Hepatocyte (in vitro differentiated cells): ENCODE measurements at regions not wholly inside any gene's neighbourhood (a gene's known extent, or its start where the extent isn't known, plus 50 kb on each side); places are given as distances from the start of the nearest gene placed in this dataset.

Experiments
- DNase-seq: peaks from one replicate; pipeline ENCODE4 v3.0.0-alpha.2; 2016; ENCODE audit warnings: low spot score
- H2AFZ ChIP-seq: fragments of 200-600 bp; sonication (generic); 2 replicates; pipeline ENCODE4 v1.6.0; 2016; ENCODE audit warnings: antibody characterized with exemption, mild to moderate bottlenecking
- H3K27ac ChIP-seq: fragments of 200-600 bp; sonication (generic); 2 replicates; pipeline ENCODE4 v1.5.1; 2016; ENCODE audit warnings: mild to moderate bottlenecking
- H3K27me3 ChIP-seq: fragments of 200-600 bp; sonication (generic); 2 replicates; pipeline ENCODE4 v1.6.1; 2016
- H3K36me3 ChIP-seq: fragments of 200-600 bp; sonication (generic); replicated peaks from 2 replicates; pipeline ENCODE4 v1.5.1; 2016; ENCODE audit warnings: low read depth; ENCODE audit not compliant: insufficient read depth
- H3K4me1 ChIP-seq: fragments of 200-600 bp; sonication (generic); 2 replicates; pipeline ENCODE4 v1.5.1; 2016; ENCODE audit warnings: mild to moderate bottlenecking, moderate library complexity; ENCODE audit not compliant: insufficient read depth
- H3K4me2 ChIP-seq: fragments of 200-600 bp; sonication (generic); 2 replicates; pipeline ENCODE4 v1.6.0; 2016
- H3K4me3 ChIP-seq: fragments of 200-600 bp; sonication (generic); 2 replicates; pipeline ENCODE4 v1.5.1; 2016; ENCODE audit warnings: mild to moderate bottlenecking
- H3K79me2 ChIP-seq: fragments of 200-600 bp; sonication (generic); 2 replicates; pipeline ENCODE4 v1.6.0; 2017; ENCODE audit warnings: mild to moderate bottlenecking
- H3K9me2 ChIP-seq: fragments of 200-600 bp; sonication (generic); replicated peaks from 2 replicates; pipeline ENCODE4 v1.6.0; 2017; ENCODE audit warnings: mild to moderate bottlenecking; ENCODE audit not compliant: insufficient read depth
- H3K9me3 ChIP-seq: fragments of 200-600 bp; sonication (generic); 2 replicates; pipeline ENCODE4 v1.5.1; 2016; ENCODE audit warnings: low read depth, mild to moderate bottlenecking
- H4K20me1 ChIP-seq: fragments of 200-600 bp; sonication (generic); 2 replicates; pipeline ENCODE4 v1.6.0; 2016; ENCODE audit warnings: mild to moderate bottlenecking; ENCODE audit not compliant: insufficient read depth, poor library complexity, severe bottlenecking
- CTCF ChIP-seq: fragments of 200-600 bp; sonication (generic); IDR thresholded peaks from 2 replicates; pipeline ENCODE4 v1.5.1; 2016; ENCODE audit warnings: antibody characterized with exemption, mild to moderate bottlenecking; ENCODE audit not compliant: poor library complexity
- EZH2 ChIP-seq: fragments of 200-600 bp; sonication (generic); IDR thresholded peaks from 2 replicates; pipeline ENCODE4 v1.6.1; 2016; ENCODE audit warnings: antibody characterized with exemption, mild to moderate bottlenecking, borderline replicate concordance
- EZH2phosphoT487 ChIP-seq: fragments of 200-600 bp; sonication (generic); IDR thresholded peaks from one replicate; pipeline ENCODE4 v1.6.1; 2018; ENCODE audit warnings: antibody characterized with exemption, mild to moderate bottlenecking, low read depth, moderate library complexity; ENCODE audit not compliant: unreplicated experiment, severe bottlenecking
- WGBS: methylation state at CpG from one replicate; pipeline ENCODE4 v1.1.6; 2016; ENCODE audit warnings: low lambda C conversion rate; ENCODE audit errors: missing lambda C conversion rate; 5-methylcytosine and 5-hydroxymethylcytosine counted together

DNA sequence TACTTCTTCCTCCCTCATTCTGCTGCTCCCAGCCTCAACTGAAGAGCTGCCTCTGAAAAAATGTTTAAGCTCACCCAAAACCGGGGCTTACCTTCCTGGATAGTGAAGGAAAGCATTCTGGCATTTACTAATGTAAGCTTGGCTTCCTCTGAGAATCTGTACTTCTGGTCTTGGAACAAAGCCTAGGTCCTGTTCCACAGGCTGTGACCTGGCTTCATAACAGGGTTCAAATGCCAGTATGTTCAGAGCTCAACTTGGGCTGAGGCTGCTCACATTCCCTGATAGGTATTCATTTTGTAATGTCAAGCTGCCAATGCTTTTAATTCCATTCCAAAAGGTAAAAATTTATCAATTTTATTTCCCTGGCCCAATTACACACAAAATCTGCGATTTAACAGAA lies 411.7 kb upstream of the KCNN2 start:
- Histone ChIP-seq H2AFZ (no peak overlapping the region), H3K4me3 (no peak overlapping the region), H3K4me2 (no peak overlapping the region), H4K20me1 (no peaks in the 10 kb centered on the region), H3K27ac (no peak overlapping the region), H3K9me3 (peaks cover 4% of the 10 kb centered on the region), H3K9me2 (no peaks in the 10 kb centered on the region), H3K79me2 (no peaks in the 10 kb centered on the region), H3K4me1 (no peaks in the 10 kb centered on the region), H3K27me3 (no peaks in the 10 kb centered on the region), H3K36me3 (no peaks in the 10 kb centered on the region)
- 64% methylated on average over 2 of the region's 2 CpGs for WGBS
- no peak for DNase-seq
- no peak for TF ChIP-seq EZH2phosphoT487
- TF ChIP-seq EZH2 = no peak

DNA sequence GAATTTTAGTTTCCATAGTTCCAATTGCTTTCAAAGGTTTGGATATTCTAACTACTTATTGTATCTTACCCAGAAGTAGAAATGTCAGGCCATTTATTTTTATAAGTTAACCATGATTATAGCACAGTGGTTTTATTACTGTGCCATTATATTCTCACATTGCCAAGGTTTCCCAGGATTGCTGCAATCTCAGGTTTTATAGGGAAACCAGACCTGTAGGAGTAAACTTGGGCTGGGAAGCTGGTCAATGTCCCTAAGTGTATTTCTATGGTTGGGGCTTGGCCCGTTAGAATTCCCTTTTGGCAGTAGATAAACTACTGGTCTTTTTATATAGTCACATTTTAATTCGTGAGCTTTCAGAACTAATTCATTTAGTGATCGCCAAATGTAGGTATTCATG lies 396.6 kb upstream of the KCNN2 start:
- 78% methylated on average over 3 of the region's 3 CpGs for WGBS
- no peaks in the 10 kb centered on the region for H3K9me2 ChIP-seq
- H3K9me3 ChIP-seq = no peaks in the 10 kb centered on the region
- H3K4me1 ChIP-seq = no peaks in the 10 kb centered on the region
- H3K79me2 ChIP-seq = no peaks in the 10 kb centered on the region
- H3K36me3 ChIP-seq = no peaks in the 10 kb centered on the region
- H4K20me1 ChIP-seq = no peaks in the 10 kb centered on the region
- H3K27ac ChIP-seq = no peak overlapping the region
- no peaks in the 10 kb centered on the region for H3K27me3 ChIP-seq
- TF ChIP-seq EZH2 (no peak), CTCF (no peak), EZH2phosphoT487 (no peak)
- H2AFZ ChIP-seq = no peak overlapping the region
- no peak overlapping the region for H3K4me2 ChIP-seq
- H3K4me3 ChIP-seq = no peak overlapping the region
- no peak for DNase-seq

DNA sequence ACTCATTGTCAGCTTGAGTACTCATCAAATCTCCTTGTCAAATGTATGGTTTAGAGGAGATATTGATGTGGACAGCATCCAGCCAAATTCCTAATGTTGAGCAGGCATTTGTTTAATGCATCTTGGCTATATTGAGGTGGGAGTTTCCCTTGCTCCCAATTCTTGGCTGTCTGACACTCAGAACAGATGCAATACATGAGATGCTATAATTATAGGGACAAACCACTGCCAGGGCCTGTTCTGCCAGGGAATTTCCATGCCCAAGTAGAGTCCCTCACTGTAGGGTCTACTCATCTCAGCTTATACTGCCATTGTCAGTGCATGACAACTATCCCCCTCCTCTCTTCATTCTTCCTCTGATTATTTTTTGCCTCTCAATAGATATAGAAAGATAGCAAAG lies 392.0 kb upstream of the KCNN2 start:
- Histone ChIP-seq H3K4me3 (no peak overlapping the region), H3K4me1 (no peaks in the 10 kb centered on the region), H3K4me2 (no peak overlapping the region), H3K79me2 (no peaks in the 10 kb centered on the region), H3K9me3 (no peaks in the 10 kb centered on the region), H2AFZ (no peak overlapping the region), H4K20me1 (no peaks in the 10 kb centered on the region), H3K27me3 (no peaks in the 10 kb centered on the region), H3K36me3 (no peaks in the 10 kb centered on the region), H3K9me2 (no peaks in the 10 kb centered on the region), H3K27ac (no peak overlapping the region)
- TF ChIP-seq EZH2 = no peak
- no peak for TF ChIP-seq EZH2phosphoT487
- TF ChIP-seq CTCF = no peak
- no peak for DNase-seq

DNA sequence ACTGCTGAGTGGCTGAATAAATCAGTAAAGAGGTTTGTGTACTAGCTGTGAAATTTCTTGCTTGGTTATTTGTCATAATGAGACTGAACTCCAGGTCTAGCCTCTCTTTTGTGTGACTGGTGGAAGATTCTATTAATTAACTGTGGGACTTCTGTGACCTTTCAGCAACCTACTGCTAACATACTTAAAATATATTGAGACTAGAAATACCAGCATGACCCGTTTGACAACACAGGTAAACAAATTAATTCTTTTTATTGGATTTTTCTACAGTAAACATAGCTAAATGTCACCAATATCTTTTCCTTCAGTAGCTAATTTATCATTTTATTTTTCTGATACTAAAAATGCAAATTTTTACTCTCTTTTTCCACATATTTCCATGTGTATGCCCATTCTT lies 390.4 kb upstream of the KCNN2 start:
- no peak for DNase-seq
- Histone ChIP-seq H3K27me3 (no peaks in the 10 kb centered on the region), H3K36me3 (no peaks in the 10 kb centered on the region), H3K4me2 (no peak overlapping the region), H3K27ac (no peak overlapping the region), H3K9me2 (no peaks in the 10 kb centered on the region), H4K20me1 (no peaks in the 10 kb centered on the region), H3K4me1 (no peaks in the 10 kb centered on the region), H3K79me2 (no peaks in the 10 kb centered on the region), H3K4me3 (no peak overlapping the region), H2AFZ (no peak overlapping the region), H3K9me3 (no peaks in the 10 kb centered on the region)
- no peak for TF ChIP-seq EZH2phosphoT487
- TF ChIP-seq CTCF = no peak
- no peak for TF ChIP-seq EZH2
- 66% methylated on average over 1 of the region's 1 CpG for WGBS
